HEK293T (cell line): ENCODE measurements at regions not wholly inside any gene's neighbourhood (a gene's known extent, or its start where the extent isn't known, plus 50 kb on each side); places are given as distances from the start of the nearest gene placed in this dataset.

Experiments used
- BHLHE40 ChIP-seq: fragments of 450-650 bp; IDR thresholded peaks from 2 replicates; pipeline ENCODE4 v1.6.1; 2016; ENCODE audit warnings: mild to moderate bottlenecking, moderate library complexity, borderline replicate concordance
- ELF4 ChIP-seq: fragments of 450-650 bp; IDR thresholded peaks from 2 replicates; pipeline ENCODE4 v1.6.1; 2017; ENCODE audit warnings: antibody characterized with exemption
- FOXA1 ChIP-seq: fragments of 450-650 bp; IDR thresholded peaks from 2 replicates; pipeline ENCODE4 v1.6.1; 2016; ENCODE audit warnings: mild to moderate bottlenecking

GRCh38 chr9:82320566-82320965 lies 332.0 kb downstream of the SPATA31D1 start:
- TF ChIP-seq BHLHE40 (no peak), FOXA1 (no peak), ELF4 (no peak)
